ENCODE measurements at regions not wholly inside any gene's neighbourhood (a gene's known extent, or its start where the extent isn't known, plus 50 kb on each side); places are given as distances from the start of the nearest gene placed in this dataset.

DNA sequence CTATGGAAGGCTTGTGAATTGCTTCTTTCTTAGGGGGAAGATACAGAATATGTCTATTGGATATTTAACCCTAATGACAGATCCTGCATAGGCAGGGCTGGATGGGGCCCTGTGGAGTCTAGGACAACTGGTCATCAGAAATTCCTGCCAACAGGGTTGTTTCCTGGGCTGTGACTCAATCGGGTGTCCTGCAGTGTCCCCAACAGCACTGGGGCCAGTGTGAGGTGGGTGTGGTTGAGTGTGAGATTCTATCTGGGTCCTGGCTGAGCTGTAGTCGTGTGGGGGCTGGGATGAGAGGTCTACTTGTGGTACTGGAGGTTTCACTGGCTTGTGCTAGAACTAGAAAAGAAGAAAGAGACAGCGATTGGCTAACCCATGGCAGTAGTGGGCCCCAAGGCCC, 87.3 kb upstream of the WDR1 start:
- TF ChIP-seq NR1H2 (CRISPR knock-in tag; IDR thresholded peaks at IDR 0.05) (no peak), JUN (CRISPR knock-in tag; IDR thresholded peaks at IDR 0.05) (no peak), USF2 (CRISPR knock-in tag; IDR thresholded peaks at IDR 0.05) (no peak), MAX (CRISPR knock-in tag; IDR thresholded peaks at IDR 0.05) (no peak), E2F5 (CRISPR knock-in tag; IDR thresholded peaks at IDR 0.05) (no peak), FOXK1 (CRISPR knock-in tag; IDR thresholded peaks at IDR 0.05) (no peak), ZNF232 (CRISPR knock-in tag; IDR thresholded peaks at IDR 0.05) (no peak), SP1 (CRISPR knock-in tag; conservative IDR thresholded peaks at IDR 0.05) (no peak), IRF2 (CRISPR knock-in tag; IDR thresholded peaks at IDR 0.05; ENCODE audit: borderline replicate concordance, low read depth) (no peak), ZNF423 (CRISPR knock-in tag; IDR thresholded peaks at IDR 0.05) (no peak), PRDM15 (CRISPR knock-in tag; IDR thresholded peaks at IDR 0.05) (no peak)
- TF ChIP-seq, protein P1, sequence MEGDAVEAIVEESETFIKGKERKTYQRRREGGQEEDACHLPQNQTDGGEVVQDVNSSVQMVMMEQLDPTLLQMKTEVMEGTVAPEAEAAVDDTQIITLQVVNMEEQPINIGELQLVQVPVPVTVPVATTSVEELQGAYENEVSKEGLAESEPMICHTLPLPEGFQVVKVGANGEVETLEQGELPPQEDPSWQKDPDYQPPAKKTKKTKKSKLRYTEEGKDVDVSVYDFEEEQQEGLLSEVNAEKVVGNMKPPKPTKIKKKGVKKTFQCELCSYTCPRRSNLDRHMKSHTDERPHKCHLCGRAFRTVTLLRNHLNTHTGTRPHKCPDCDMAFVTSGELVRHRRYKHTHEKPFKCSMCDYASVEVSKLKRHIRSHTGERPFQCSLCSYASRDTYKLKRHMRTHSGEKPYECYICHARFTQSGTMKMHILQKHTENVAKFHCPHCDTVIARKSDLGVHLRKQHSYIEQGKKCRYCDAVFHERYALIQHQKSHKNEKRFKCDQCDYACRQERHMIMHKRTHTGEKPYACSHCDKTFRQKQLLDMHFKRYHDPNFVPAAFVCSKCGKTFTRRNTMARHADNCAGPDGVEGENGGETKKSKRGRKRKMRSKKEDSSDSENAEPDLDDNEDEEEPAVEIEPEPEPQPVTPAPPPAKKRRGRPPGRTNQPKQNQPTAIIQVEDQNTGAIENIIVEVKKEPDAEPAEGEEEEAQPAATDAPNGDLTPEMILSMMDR (IDR thresholded peaks at IDR 0.05): no peak
- TF ChIP-seq, protein P2, sequence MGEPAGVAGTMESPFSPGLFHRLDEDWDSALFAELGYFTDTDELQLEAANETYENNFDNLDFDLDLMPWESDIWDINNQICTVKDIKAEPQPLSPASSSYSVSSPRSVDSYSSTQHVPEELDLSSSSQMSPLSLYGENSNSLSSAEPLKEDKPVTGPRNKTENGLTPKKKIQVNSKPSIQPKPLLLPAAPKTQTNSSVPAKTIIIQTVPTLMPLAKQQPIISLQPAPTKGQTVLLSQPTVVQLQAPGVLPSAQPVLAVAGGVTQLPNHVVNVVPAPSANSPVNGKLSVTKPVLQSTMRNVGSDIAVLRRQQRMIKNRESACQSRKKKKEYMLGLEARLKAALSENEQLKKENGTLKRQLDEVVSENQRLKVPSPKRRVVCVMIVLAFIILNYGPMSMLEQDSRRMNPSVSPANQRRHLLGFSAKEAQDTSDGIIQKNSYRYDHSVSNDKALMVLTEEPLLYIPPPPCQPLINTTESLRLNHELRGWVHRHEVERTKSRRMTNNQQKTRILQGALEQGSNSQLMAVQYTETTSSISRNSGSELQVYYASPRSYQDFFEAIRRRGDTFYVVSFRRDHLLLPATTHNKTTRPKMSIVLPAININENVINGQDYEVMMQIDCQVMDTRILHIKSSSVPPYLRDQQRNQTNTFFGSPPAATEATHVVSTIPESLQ (CRISPR knock-in tag; IDR thresholded peaks at IDR 0.05): no peak
- TF ChIP-seq, protein P3, sequence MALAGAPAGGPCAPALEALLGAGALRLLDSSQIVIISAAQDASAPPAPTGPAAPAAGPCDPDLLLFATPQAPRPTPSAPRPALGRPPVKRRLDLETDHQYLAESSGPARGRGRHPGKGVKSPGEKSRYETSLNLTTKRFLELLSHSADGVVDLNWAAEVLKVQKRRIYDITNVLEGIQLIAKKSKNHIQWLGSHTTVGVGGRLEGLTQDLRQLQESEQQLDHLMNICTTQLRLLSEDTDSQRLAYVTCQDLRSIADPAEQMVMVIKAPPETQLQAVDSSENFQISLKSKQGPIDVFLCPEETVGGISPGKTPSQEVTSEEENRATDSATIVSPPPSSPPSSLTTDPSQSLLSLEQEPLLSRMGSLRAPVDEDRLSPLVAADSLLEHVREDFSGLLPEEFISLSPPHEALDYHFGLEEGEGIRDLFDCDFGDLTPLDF (CRISPR knock-in tag; IDR thresholded peaks at IDR 0.05): no peak

Data from WTC11 (cell line).